ENCODE measurements at regions not wholly inside any gene's neighbourhood (a gene's known extent, or its start where the extent isn't known, plus 50 kb on each side); places are given as distances from the start of the nearest gene placed in this dataset.

DNA sequence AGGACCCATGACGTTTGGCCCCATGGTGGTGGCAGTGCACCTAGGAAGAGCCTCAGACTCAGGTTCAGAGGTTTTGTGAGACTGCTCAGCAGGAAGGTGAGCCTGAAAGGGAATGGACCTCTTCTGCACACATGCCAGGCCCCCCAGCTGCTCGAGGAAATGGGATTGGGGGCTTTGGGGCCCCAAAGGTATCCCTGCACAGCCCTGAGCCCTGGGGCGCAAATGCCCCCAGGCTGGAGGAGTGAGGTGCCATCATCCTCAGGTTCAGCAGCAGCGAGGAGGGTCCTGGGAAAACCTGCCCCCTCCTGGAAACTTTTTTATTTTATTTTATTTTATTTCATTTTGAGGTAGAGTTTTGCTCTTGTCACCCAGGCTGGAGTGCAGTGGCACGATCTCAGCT, 171.8 kb upstream of the MVB12B start:
- TF ChIP-seq POLR2A (IDR thresholded peaks at IDR 0.05; ENCODE audit: low read depth, low read length) (no peak), RB1 (IDR thresholded peaks at IDR 0.05; ENCODE audit: borderline replicate concordance) (no peak), NFYA (IDR thresholded peaks at IDR 0.05; ENCODE audit: borderline replicate concordance, low read depth, low read length) (no peak), SMC3 (IDR thresholded peaks at IDR 0.05; ENCODE audit: borderline replicate concordance, low read length) (no peak), ASH2L (IDR thresholded peaks at IDR 0.05; ENCODE audit: borderline replicate concordance, low read depth) (no peak), TAF1 (IDR thresholded peaks at IDR 0.05; ENCODE audit: borderline replicate concordance, low read depth, low read length) (no peak), EZH2 (IDR thresholded peaks at IDR 0.05; ENCODE audit: borderline replicate concordance, control insufficient read depth, low read depth, low read length) (no peak), SIX5 (IDR thresholded peaks at IDR 0.05; ENCODE audit: low read depth, low read length, severe bottlenecking) (no peak)
- TF ChIP-seq, protein P1, sequence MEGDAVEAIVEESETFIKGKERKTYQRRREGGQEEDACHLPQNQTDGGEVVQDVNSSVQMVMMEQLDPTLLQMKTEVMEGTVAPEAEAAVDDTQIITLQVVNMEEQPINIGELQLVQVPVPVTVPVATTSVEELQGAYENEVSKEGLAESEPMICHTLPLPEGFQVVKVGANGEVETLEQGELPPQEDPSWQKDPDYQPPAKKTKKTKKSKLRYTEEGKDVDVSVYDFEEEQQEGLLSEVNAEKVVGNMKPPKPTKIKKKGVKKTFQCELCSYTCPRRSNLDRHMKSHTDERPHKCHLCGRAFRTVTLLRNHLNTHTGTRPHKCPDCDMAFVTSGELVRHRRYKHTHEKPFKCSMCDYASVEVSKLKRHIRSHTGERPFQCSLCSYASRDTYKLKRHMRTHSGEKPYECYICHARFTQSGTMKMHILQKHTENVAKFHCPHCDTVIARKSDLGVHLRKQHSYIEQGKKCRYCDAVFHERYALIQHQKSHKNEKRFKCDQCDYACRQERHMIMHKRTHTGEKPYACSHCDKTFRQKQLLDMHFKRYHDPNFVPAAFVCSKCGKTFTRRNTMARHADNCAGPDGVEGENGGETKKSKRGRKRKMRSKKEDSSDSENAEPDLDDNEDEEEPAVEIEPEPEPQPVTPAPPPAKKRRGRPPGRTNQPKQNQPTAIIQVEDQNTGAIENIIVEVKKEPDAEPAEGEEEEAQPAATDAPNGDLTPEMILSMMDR (IDR thresholded peaks at IDR 0.05 in 2 of 3, conservative IDR thresholded peaks at IDR 0.05 in 1 of 3; ENCODE audit: control insufficient read depth in 2 of 3, extremely low read depth in 1 of 3, insufficient read depth in 1 of 3, low read depth in 3 of 3, low read length in 3 of 3): no peak

Measured in GM12878 (cell line).